Testis (tissue), 2 donors: ENCODE measurements at regions not wholly inside any gene's neighbourhood (a gene's known extent, or its start where the extent isn't known, plus 50 kb on each side); places are given as distances from the start of the nearest gene placed in this dataset.

Source experiments
- DNase-seq: peaks from one replicate; pipeline ENCODE4 v3.0.0-alpha.2; 2019
- H3K27ac ChIP-seq, 2 donors: fragments of 200-600 bp; sonication (generic); one replicate each; pipeline ENCODE4 v1.5.1; 2019
- H3K27me3 ChIP-seq: fragments of 200-600 bp; sonication (generic); one replicate; pipeline ENCODE4 v1.5.1; 2019
- H3K36me3 ChIP-seq: fragments of 200-600 bp; sonication (generic); one replicate; pipeline ENCODE4 v1.5.1; 2017; ENCODE audit warnings: low read depth; ENCODE audit errors: missing control alignments
- H3K4me1 ChIP-seq: fragments of 200-600 bp; sonication (generic); one replicate; pipeline ENCODE4 v1.5.1; 2019
- H3K4me3 ChIP-seq, 2 donors: fragments of 200-600 bp; sonication (generic); one replicate each; pipeline ENCODE4 v1.5.1; 2017 to 2019
- H3K9me3 ChIP-seq: fragments of 200-600 bp; sonication (generic); one replicate; pipeline ENCODE4 v1.5.1; 2017
- POLR2A ChIP-seq: fragments of 450-650 bp; IDR thresholded peaks from one replicate; pipeline ENCODE4 v1.6.1; 2017; ENCODE audit warnings: antibody characterized with exemption, mild to moderate bottlenecking, moderate library complexity
- WGBS, 2 donors: methylation state at CpG; one replicate each; pipeline ENCODE4 v1.1.5; 2018; 5-methylcytosine and 5-hydroxymethylcytosine counted together
- intact Hi-C: fragments of 100-400 bp; cut with DNase I; formaldehyde crosslinking; loops from one replicate; pipeline ENCODE4 v1.15.1; 2023; ENCODE audit warnings: low total_unique reads
- TF ChIP-seq, protein P1 (sequence below), 3 experiments: fragments of 450-650 bp in 2 of 3; fragments of 200-600 bp in 1 of 3; sonication (generic) in 1 of 3; IDR thresholded peaks; one replicate each; pipeline ENCODE4 v1.5.1; 2016 to 2019; ENCODE audit warnings: antibody characterized with exemption in 3 of 3, mild to moderate bottlenecking in 2 of 3, moderate library complexity in 1 of 3

DNA sequence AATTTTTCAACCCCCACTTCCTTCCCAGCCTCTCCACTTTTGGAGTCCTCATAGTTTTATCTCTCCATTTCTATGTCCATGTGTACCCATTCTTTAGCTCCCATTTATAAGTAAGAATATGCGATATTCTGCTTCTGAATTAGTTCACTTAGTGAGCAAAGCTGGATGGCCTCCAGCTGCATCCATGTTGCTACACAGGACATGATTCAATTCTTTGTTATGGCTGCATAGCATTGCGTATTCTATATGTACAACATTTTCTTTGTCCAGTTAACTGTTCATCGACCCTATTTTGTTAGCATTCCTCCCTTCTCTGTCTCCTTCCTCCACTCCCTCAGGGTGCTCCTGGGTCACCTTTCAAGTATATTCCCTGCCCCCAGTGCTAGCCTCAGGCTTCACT lies 210.0 kb upstream of the SSTR4 start:
- H3K4me1 ChIP-seq = peaks cover 5% of the 10 kb centered on the region
- intact Hi-C loops = no loop called here
- TF ChIP-seq, protein P1, sequence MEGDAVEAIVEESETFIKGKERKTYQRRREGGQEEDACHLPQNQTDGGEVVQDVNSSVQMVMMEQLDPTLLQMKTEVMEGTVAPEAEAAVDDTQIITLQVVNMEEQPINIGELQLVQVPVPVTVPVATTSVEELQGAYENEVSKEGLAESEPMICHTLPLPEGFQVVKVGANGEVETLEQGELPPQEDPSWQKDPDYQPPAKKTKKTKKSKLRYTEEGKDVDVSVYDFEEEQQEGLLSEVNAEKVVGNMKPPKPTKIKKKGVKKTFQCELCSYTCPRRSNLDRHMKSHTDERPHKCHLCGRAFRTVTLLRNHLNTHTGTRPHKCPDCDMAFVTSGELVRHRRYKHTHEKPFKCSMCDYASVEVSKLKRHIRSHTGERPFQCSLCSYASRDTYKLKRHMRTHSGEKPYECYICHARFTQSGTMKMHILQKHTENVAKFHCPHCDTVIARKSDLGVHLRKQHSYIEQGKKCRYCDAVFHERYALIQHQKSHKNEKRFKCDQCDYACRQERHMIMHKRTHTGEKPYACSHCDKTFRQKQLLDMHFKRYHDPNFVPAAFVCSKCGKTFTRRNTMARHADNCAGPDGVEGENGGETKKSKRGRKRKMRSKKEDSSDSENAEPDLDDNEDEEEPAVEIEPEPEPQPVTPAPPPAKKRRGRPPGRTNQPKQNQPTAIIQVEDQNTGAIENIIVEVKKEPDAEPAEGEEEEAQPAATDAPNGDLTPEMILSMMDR (IDR thresholded peaks at IDR 0.05) = no peak
- no peak for TF ChIP-seq POLR2A
- H3K27me3 ChIP-seq = no peaks in the 10 kb centered on the region
- H3K4me3 ChIP-seq = no peak overlapping the region
- WGBS, 2 donors = 93 to 99% methylated on average over 3 of the region's 3 CpGs
- no peaks in the 10 kb centered on the region for H3K36me3 ChIP-seq
- H3K27ac ChIP-seq = no peak overlapping the region
- no peak for DNase-seq
- H3K9me3 ChIP-seq = no peaks in the 10 kb centered on the region

DNA sequence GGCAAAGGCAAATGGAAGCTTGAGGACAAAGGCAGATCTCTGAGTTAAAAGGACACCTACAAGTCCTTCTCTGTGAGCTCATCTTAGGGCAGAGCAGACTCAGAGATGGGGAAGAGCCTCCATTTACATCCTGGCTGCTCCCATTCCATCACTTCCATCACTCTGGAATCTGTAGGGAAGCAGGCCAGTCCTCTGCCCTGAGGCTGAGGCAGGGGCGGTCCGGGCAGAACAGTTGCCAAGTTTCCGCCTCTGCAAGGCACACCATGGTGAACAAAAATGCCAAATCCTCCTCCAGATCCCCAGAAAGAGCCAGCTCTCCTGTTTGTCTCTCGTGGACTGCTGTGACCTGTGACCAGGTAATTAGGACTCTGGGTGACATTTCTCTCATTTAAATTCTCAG lies 209.6 kb upstream of the SSTR4 start:
- Histone ChIP-seq H3K36me3 (no peaks in the 10 kb centered on the region), H3K9me3 (no peaks in the 10 kb centered on the region), H3K4me1 (peaks cover 5% of the 10 kb centered on the region), H3K27me3 (no peaks in the 10 kb centered on the region), H3K4me3 (no peak overlapping the region), H3K27ac (no peak overlapping the region)
- intact Hi-C loops = no loop called here
- TF ChIP-seq, protein P1 (IDR thresholded peaks at IDR 0.05) = no peak
- no peak for TF ChIP-seq POLR2A
- WGBS, 2 donors = 72 to 80% methylated on average over 2 to 4 of the region's 4 CpGs
- DNase-seq = no peak

DNA sequence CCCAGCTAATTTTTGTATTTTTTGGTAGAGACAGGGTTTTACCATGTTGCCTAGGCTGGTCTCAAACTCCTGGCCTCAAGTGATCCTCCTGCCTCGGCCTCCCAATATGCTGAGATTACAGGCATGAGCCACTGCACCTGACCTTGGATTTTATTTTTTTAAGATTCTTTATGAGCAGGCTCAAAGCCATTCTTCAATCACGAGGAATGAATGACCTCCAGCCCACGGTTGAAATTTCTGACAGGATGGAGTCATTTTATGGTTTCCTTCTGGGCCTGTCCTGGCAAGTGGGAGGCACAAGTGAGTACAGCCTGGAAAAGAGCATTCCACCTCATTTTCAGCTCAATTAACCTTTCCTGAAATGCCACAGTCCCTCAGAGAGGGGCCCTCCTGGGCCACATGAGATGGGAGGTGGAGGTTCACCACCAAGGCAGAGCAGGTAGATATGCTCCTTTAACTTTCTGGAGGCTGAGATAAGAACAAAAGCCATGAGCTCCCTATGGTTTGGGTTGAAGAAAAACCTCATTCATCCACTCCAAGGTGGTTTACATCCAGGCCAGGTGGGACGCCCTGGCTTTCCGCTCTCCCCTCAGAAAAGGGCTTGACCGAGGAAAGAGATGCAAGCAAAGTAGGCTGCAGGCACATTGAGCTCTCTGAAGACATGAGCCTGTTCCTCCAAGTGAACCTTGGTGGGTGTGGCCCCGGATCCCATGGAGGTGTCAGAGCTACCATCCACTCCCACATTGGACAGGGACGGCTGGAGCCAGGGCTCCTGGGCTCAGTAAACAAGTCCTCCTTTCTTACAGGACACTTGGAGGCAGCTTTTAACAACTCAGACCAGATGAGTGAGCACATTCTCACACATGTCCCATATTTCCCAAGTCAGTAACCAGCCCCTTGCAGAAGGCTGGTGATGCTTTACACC lies 208.5 kb upstream of the SSTR4 start:
- Histone ChIP-seq H3K27me3 (no peaks in the 10 kb centered on the region), H3K9me3 (no peaks in the 10 kb centered on the region), H3K4me3 (no peak overlapping the region), H3K36me3 (no peaks in the 10 kb centered on the region), H3K27ac (no peak overlapping the region), H3K4me1 (peaks cover 5% of the 10 kb centered on the region)
- TF ChIP-seq, protein P1 (IDR thresholded peaks at IDR 0.05) = no peak
- TF ChIP-seq POLR2A = no peak
- no peak for DNase-seq
- WGBS, 2 donors = 85 to 86% methylated on average over 8 of the region's 8 CpGs
- intact Hi-C loops = no loop called here

DNA sequence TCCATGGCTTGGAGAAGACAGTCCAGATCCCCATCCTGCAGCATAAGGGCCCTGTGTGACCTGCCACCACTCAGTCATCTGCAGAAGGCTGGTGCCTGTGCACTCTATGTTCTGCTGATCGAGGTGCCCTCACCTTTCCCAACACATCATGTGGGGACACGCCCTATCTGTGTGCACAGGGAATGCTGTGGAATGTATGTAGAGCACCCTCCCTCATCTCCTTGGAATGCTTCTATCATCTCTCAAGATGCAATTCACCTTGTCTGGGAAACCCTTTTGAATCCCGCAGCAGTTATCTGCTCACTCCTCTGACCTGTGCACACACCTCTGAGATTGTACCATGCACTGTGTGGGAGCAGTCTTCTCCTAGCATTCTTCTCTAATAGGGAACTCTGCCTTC lies 207.2 kb upstream of the SSTR4 start:
- no peaks in the 10 kb centered on the region for H3K27me3 ChIP-seq
- no peak for TF ChIP-seq POLR2A
- TF ChIP-seq, protein P1 (IDR thresholded peaks at IDR 0.05) = no peak
- 84 to 100% methylated on average over 3 of the region's 3 CpGs for WGBS, 2 donors
- intact Hi-C loops = no loop called here
- no peak for DNase-seq
- peaks cover 1% of the 10 kb centered on the region for H3K4me1 ChIP-seq
- H3K9me3 ChIP-seq = no peaks in the 10 kb centered on the region
- no peak overlapping the region for H3K4me3 ChIP-seq
- H3K27ac ChIP-seq = no peak overlapping the region
- no peaks in the 10 kb centered on the region for H3K36me3 ChIP-seq

DNA sequence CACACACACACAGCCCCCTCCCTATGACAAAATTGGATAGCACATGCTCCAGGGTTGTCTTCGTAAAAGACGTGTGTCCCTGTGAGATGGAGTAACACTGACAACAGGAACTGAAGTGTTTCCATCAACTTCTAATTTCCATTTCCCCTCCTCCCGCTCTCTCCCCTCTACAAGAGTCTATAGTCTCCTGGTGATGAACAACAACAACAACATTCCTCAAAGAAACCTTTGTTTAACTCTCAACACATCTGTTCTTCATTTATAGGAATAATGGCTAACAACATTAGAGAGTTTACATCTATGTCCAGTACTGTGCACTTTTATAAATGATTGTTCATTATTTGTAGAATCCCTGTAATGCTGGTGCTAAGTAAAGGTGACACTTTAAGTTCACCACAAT lies 205.8 kb upstream of the SSTR4 start:
- intact Hi-C loops = no loop called here
- H3K4me3 ChIP-seq = no peak overlapping the region
- 88 to 95% methylated on average over 3 of the region's 3 CpGs for WGBS, 2 donors
- H3K4me1 ChIP-seq = no peaks in the 10 kb centered on the region
- H3K27me3 ChIP-seq = no peaks in the 10 kb centered on the region
- no peaks in the 10 kb centered on the region for H3K36me3 ChIP-seq
- DNase-seq = no peak
- no peak for TF ChIP-seq POLR2A
- TF ChIP-seq, protein P1 (IDR thresholded peaks at IDR 0.05) = no peak
- no peaks in the 10 kb centered on the region for H3K9me3 ChIP-seq
- no peak overlapping the region for H3K27ac ChIP-seq
